ENCODE measurements at regions not wholly inside any gene's neighbourhood (a gene's known extent, or its start where the extent isn't known, plus 50 kb on each side); places are given as distances from the start of the nearest gene placed in this dataset.

DNA sequence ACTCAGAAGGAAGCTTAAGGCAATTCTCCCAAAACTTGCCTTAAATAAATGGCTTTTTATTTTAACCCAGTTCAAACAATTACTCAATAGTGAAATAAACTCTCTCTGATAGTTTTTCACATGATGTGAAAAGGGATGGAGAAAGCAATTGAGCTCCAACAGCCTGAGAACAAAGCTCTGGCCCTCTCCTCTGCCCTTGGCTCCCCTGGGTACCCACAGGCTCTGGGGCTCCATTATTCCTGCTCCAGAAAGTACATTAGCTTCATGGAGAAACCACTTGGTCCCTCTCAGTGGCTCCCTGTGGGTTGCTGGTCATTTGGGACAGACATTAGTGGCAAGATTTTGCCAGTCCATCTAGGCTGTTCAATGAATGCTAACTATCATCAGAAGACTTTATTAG, 242.8 kb downstream of the ATP23 start:
- TF ChIP-seq RAD21 (IDR thresholded peaks at IDR 0.05; ENCODE audit: low read depth) (no peak), EZH2 (IDR thresholded peaks at IDR 0.05) (no peak), CTCF (IDR thresholded peaks at IDR 0.05 in 2 of 3, conservative IDR thresholded peaks at IDR 0.05 in 1 of 3; ENCODE audit: borderline replicate concordance in 1 of 3, insufficient read depth in 1 of 3, low read depth in 2 of 3, low read length in 2 of 3) (no peak)
